ENCODE measurements at regions not wholly inside any gene's neighbourhood (a gene's known extent, or its start where the extent isn't known, plus 50 kb on each side); places are given as distances from the start of the nearest gene placed in this dataset.

GRCh38 chr6:100134703-100135102, 140.7 kb upstream of the MCHR2 start:
- DNase-seq (ENCODE audit: low read depth) = no peak

GRCh38 chr6:100134297-100134696, 140.3 kb upstream of the MCHR2 start:
- no peak for DNase-seq (ENCODE audit: low read depth)

GRCh38 chr6:100132005-100132404, 138.0 kb upstream of the MCHR2 start:
- no peak for DNase-seq (ENCODE audit: low read depth)

GRCh38 chr6:100130630-100131029, 136.6 kb upstream of the MCHR2 start:
- DNase-seq (ENCODE audit: low read depth) = no peak

GRCh38 chr6:100126790-100127484, 132.9 kb upstream of the MCHR2 start:
- no peak for DNase-seq (ENCODE audit: low read depth)

- DNase-seq (ENCODE audit: low read depth) = no peak
These were observed 128.0 kb upstream of the MCHR2 start for GRCh38 chr6:100121854-100122609.

- no peak for DNase-seq (ENCODE audit: low read depth)
These were observed 125.2 kb upstream of the MCHR2 start for GRCh38 chr6:100119261-100119660.

- no peak for DNase-seq (ENCODE audit: low read depth)
These were observed 124.3 kb upstream of the MCHR2 start for GRCh38 chr6:100118301-100118700.

- no peak for DNase-seq (ENCODE audit: low read depth)
These were observed 123.7 kb upstream of the MCHR2 start for GRCh38 chr6:100117680-100118079.

- DNase-seq (ENCODE audit: low read depth) = no peak
These were observed 122.6 kb upstream of the MCHR2 start for GRCh38 chr6:100116411-100117194.

- no peak for DNase-seq (ENCODE audit: low read depth)
These were observed 121.5 kb upstream of the MCHR2 start for GRCh38 chr6:100115407-100116101.

GRCh38 chr6:100112855-100113508, 119.0 kb upstream of the MCHR2 start:
- no peak for DNase-seq (ENCODE audit: low read depth)

- no peak for DNase-seq (ENCODE audit: low read depth)
These were observed 112.0 kb upstream of the MCHR2 start for GRCh38 chr6:100105919-100106529.

- DNase-seq (ENCODE audit: low read depth) = no peak
These were observed 111.1 kb upstream of the MCHR2 start for GRCh38 chr6:100105138-100105537.

GRCh38 chr6:100103931-100104330, 109.9 kb upstream of the MCHR2 start:
- DNase-seq (ENCODE audit: low read depth) = no peak

- no peak for DNase-seq (ENCODE audit: low read depth)
These were observed 109.2 kb upstream of the MCHR2 start for GRCh38 chr6:100103194-100103593.

- DNase-seq (ENCODE audit: low read depth) = no peak
These were observed 107.6 kb upstream of the MCHR2 start for GRCh38 chr6:100101644-100102043.

GRCh38 chr6:100100776-100101175, 106.8 kb upstream of the MCHR2 start:
- DNase-seq (ENCODE audit: low read depth) = no peak

GRCh38 chr6:100099189-100100074, 105.4 kb upstream of the MCHR2 start:
- DNase-seq (ENCODE audit: low read depth) = no peak

- no peak for DNase-seq (ENCODE audit: low read depth)
These were observed 102.9 kb upstream of the MCHR2 start for GRCh38 chr6:100096936-100097335.

All from stimulated activated CD8-positive, alpha-beta memory T cell treated with anti-CD3 and anti-CD28 coated beads, Interleukin-12 subunit alpha, Interleukin-12 subunit beta, amount 100 ng/mL, for 4 hours (primary cell).